HUDEP-2 (cell line): ENCODE measurements at regions not wholly inside any gene's neighbourhood (a gene's known extent, or its start where the extent isn't known, plus 50 kb on each side); places are given as distances from the start of the nearest gene placed in this dataset.

ENCODE experiments used
- DNase-seq, 76 experiments: peaks; one replicate each; lab custom pipeline; 2025; ENCODE audit not compliant: unreplicated experiment in 76 of 76; lab: John Stamatoyannopoulos, UW

DNA sequence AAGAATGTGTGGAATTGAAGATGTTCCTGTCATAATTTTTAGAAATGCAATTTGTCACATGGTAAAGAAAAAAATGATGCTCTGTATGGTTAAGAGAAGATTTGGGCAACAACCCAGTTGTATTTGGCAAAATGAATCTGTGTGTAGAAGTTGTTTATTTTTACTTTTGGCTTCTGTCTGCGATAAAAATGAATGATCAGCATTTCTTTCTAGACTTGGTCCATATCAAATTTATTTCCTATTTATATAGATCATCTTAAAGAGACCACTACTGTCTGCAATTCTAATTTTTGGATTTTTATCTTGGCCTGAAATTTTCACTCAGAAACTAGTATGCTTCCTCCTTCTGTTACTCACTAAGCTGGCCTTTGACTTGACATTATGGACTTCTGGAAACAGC, 396.9 kb downstream of the FAM47A start:
- DNase-seq = no peak

DNA sequence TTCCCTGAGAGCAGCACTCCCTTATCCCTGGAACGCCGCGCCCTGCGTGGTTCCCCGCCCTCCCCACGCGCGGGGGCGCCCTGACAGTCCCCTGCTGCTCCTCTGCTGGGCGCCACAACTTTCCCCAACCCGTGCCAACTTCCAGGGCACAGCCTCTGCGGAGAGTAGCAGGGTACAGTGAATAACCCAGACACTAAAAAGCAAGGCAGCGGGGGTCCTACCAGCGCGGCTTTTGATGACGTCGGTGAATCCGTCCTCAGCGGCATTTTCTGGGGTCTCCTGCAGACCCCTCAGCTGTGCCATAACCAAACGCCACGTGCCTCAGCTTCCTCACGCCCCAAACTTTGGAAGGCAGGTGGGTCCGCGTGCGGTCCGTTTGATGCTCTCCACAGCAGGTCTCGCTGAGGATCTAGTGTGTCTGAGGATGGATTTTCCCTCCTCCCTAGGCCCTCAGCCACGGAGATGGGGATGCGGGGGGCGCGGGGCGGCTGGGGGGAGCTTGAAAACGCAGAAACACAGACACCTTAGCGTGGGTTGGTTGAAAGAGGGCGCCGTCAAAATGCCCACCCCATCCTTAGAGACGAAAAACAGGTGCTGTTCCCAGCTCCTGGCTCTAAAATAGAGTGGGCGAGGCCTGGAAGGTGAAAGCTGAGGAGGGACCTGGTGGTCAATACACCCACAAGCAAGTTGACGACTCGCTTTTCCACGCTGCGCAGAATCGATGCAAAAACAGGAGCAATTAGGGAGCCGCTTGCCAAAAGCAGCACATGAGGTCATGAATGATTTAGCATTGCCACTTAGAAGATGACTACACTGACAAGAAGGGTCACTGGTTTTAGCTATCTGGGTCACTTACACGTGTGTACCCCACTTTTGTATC, 405.6 kb downstream of the FAM47A start:
- no peak for DNase-seq

DNA sequence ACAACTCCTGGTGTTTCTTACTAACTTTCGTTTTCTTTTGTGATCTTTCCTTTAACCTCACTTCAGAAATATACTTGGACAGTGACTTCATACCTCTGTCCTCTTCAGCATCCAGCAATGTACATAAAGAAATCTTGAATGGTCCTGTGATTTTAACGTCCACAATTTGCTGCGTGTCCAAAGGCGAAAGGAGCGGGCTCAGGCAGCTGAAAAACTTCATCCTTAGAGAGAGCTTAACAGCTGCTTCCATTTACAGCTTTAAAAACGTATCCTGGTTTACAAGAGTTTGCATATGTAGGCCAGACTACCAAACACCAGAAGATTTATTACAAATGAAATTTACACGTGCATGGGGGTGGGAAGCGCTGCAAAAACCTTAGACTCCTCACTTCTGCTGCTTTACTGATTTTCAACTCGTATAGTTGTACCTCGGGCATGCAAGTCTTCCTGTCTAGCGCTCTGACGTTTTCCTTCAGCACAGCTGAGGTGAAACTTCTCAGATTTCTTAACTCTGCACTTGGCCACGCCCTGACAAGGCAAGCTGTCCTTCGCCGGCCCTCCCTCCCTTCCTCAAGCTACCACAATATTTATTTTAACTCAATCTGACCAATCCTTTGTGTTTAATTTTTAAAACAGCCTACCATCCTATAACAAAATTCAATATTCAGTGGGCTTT, 406.4 kb downstream of the FAM47A start:
- DNase-seq = no peak

DNA sequence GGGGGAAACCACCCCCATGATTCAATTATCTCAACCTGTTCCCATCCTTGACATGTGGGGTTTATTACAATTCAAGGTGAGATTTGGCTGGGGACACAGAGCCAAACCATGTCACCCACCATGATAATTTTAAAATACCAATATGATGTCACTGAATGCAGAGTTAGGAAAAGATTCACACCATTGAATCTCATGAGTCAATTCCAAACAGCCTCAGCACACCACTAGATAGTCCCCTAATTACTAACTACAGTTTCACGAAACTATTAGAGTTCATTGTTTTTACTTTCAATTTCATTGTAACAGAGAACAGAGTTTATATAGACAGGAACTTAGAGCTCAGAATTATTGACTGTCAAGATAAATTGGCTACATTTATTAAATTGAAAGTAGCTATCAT, 410.2 kb downstream of the FAM47A start:
- no peak for DNase-seq

DNA sequence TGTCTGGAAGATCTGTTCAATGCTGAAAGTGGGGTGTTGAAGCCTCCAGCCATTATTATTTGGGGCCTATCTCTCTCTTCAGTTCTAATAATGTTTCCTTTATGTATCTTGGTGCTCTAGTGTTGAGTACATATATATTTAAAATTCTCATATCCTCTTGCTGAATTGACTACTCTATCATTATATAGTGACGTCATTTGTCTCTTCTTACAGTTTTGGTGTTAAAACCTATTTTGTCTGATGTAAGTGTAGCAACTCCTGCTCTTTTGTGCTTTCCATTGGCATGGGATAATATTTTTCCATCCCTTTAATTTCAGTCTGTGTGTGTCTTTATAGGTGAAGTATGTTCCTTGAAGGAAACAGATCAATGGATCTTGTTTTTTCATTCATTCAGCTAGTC, 446.0 kb downstream of the FAM47A start:
- DNase-seq = no peak
